ENCODE measurements at regions not wholly inside any gene's neighbourhood (a gene's known extent, or its start where the extent isn't known, plus 50 kb on each side); places are given as distances from the start of the nearest gene placed in this dataset.

DNA sequence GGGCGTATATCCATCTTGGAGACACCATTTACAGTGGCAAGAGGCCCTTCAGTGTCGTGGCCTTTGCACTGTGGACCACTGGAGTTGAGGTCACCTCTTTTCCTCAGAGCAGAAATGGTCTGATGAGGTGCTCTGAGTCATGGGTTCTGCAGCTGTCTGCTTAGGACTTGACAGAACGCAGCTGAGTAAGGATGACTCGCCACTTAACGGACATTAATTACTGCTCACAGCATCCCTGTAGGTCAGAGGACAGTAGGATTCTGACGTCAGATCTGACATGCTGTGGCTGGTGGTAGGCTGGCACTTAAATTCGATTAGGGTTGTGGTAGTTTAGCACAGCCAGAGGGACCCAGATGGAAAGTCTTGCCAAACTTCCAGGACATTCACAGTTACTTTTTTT, 479.4 kb downstream of the DMAC1 start:
- Histone ChIP-seq H3K27ac (no peak overlapping the region), H3K4me1 (peaks cover 13% of the 10 kb centered on the region), H3K27me3 (no peaks in the 10 kb centered on the region), H3K36me3 (no peaks in the 10 kb centered on the region), H3K9me3 (no peaks in the 10 kb centered on the region), H3K4me3 (no peak overlapping the region)
- no peak for DNase-seq
- ATAC-seq = peak; percentile 35
- intact Hi-C loops (cut with DNase I) = no loop called here
- TF ChIP-seq, protein P1, sequence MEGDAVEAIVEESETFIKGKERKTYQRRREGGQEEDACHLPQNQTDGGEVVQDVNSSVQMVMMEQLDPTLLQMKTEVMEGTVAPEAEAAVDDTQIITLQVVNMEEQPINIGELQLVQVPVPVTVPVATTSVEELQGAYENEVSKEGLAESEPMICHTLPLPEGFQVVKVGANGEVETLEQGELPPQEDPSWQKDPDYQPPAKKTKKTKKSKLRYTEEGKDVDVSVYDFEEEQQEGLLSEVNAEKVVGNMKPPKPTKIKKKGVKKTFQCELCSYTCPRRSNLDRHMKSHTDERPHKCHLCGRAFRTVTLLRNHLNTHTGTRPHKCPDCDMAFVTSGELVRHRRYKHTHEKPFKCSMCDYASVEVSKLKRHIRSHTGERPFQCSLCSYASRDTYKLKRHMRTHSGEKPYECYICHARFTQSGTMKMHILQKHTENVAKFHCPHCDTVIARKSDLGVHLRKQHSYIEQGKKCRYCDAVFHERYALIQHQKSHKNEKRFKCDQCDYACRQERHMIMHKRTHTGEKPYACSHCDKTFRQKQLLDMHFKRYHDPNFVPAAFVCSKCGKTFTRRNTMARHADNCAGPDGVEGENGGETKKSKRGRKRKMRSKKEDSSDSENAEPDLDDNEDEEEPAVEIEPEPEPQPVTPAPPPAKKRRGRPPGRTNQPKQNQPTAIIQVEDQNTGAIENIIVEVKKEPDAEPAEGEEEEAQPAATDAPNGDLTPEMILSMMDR (IDR thresholded peaks at IDR 0.05) = no peak

DNA sequence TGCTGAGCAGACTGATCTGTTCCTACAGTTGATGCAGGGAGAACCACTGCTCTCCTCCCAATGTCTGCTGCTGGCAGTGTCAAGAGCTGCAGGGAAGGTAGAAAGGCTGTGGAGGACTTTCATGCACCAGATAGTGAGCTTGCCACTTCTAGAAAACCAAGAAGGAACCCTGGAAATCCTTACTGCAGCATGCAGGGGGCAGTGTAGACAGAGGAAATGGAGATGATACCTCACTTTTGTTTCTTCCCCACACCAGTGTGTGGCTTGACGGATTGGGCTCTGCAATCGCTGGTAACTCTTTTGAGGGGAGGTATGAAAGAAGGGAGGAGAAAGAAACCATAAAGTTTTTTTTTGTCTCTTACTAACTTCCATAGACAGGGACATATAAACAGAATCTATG, 480.7 kb downstream of the DMAC1 start:
- H3K4me1 ChIP-seq = peaks cover 13% of the 10 kb centered on the region
- no peaks in the 10 kb centered on the region for H3K27me3 ChIP-seq
- no peak overlapping the region for H3K4me3 ChIP-seq
- DNase-seq = no peak
- TF ChIP-seq, protein P1 (IDR thresholded peaks at IDR 0.05) = no peak
- no peak overlapping the region for H3K27ac ChIP-seq
- H3K9me3 ChIP-seq = no peaks in the 10 kb centered on the region
- no peaks in the 10 kb centered on the region for H3K36me3 ChIP-seq
- intact Hi-C loops (cut with DNase I) = no loop called here
- no peak for ATAC-seq

DNA sequence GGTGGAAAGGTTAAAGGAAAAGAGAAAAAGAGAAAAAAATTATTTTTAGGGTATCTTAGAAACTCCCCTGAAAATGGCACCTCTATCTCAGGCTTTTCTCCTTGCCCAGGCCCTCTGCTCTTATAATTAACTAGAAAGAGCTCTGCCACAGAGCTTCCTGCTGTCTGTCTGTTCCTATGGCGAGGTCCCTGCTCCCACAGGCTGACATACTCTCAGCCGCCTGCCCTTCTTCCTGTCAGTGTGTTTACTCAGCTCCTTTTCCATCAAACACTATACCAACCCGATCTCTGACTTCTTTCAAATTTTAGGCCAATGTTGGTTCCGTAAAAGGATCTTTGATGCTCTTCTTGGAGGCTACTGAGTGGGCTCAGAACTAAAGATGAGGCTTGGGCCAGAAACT, 482.6 kb downstream of the DMAC1 start:
- Histone ChIP-seq H3K27me3 (no peaks in the 10 kb centered on the region), H3K4me1 (peaks cover 13% of the 10 kb centered on the region), H3K4me3 (no peak overlapping the region), H3K27ac (no peak overlapping the region), H3K36me3 (no peaks in the 10 kb centered on the region), H3K9me3 (peaks cover 10% of the 10 kb centered on the region)
- intact Hi-C loops (cut with DNase I) = no loop called here
- TF ChIP-seq, protein P1 (IDR thresholded peaks at IDR 0.05) = no peak
- ATAC-seq (no peak), DNase-seq (no peak)

DNA sequence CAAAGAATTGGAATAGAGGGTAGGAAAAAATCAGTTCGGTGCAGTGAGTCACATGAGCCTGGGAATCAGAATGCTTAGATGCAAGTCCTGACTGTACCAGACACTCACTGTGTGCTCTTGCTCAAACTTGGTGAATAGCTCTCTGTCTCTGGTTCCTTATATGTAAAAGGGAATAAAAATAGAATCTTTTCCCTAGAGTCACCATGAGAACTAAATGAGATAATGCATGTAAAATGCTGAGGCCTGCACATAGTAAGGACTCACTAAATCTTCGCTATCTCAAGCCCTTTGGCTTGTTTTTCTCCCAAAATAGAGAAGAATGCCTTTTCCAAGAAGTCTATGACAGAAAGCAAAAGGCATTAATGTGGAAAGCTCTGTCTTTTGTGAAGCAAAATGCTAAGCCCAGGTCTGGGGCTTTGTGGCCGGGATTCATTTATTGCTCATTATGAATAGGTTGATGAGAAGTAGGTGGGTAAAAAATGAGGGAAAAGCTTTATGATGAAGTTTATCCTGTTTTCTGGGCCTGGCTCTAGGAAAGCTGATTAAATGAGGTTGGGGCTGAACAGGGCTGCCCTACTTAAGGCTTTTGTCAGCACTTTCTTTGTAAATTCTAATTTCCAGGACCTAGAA, 483.3 kb downstream of the DMAC1 start:
- ATAC-seq (no peak), DNase-seq (no peak)
- Histone ChIP-seq H3K4me1 (peaks cover 13% of the 10 kb centered on the region), H3K36me3 (no peaks in the 10 kb centered on the region), H3K4me3 (no peak overlapping the region), H3K9me3 (peaks cover 10% of the 10 kb centered on the region), H3K27ac (peak overlapping the region; percentile 24), H3K27me3 (no peaks in the 10 kb centered on the region)
- intact Hi-C loops (cut with DNase I) = no loop called here
- TF ChIP-seq, protein P1 (IDR thresholded peaks at IDR 0.05) = no peak

DNA sequence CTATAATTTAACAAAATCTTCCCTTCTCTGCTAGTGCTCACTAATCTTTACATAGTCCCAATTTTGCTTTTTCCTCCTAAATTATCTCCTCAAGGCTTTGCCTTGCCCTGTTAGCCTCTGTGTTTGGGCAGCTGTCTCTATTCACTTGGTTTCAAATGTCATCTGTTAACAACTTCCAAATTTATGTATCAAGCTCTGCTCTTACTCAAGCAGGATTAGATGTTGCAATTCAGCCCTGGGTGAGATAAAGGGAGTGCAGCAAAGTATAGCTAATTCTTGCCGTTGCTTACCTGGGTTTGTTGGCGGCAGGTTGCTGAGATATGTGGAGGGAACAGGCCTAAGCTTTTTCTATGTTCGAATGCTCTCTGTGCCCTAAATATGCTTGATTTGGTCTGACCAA, 483.8 kb downstream of the DMAC1 start:
- H3K9me3 ChIP-seq = peaks cover 10% of the 10 kb centered on the region
- no peaks in the 10 kb centered on the region for H3K27me3 ChIP-seq
- H3K27ac ChIP-seq = peak overlapping the region; percentile 24
- no peak overlapping the region for H3K4me3 ChIP-seq
- ATAC-seq (no peak), DNase-seq (no peak)
- intact Hi-C loops (cut with DNase I) = no loop called here
- TF ChIP-seq, protein P1 (IDR thresholded peaks at IDR 0.05) = no peak
- H3K4me1 ChIP-seq = peaks cover 13% of the 10 kb centered on the region
- H3K36me3 ChIP-seq = no peaks in the 10 kb centered on the region

DNA sequence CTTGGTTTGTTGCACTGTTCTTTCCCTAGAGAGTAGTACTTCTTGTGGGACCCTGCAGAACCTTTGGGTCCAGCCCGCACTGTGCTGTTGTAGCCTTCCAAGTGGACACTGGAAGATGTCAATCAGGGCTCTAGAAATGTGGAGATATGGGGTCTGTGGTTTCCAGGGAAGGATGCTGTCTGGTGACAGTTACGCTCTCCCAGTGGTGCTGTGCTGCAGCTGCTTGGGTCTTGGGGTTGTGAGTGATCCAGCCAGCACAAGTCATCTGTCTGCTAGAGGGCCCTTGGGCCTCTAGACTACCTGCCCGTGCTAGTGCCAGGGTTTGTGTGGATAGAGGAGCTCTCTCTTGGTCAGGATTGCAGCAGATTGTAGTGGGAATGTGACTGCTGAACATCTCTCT, 484.5 kb downstream of the DMAC1 start:
- ATAC-seq (no peak), DNase-seq (no peak)
- H3K4me3 ChIP-seq = no peak overlapping the region
- TF ChIP-seq, protein P1 (IDR thresholded peaks at IDR 0.05) = no peak
- H3K27me3 ChIP-seq = no peaks in the 10 kb centered on the region
- intact Hi-C loops (cut with DNase I) = no loop called here
- H3K4me1 ChIP-seq = peaks cover 13% of the 10 kb centered on the region
- H3K9me3 ChIP-seq = peaks cover 10% of the 10 kb centered on the region
- H3K36me3 ChIP-seq = no peaks in the 10 kb centered on the region
- H3K27ac ChIP-seq = no peak overlapping the region
